HepG2 (cell line): ENCODE measurements at regions not wholly inside any gene's neighbourhood (a gene's known extent, or its start where the extent isn't known, plus 50 kb on each side); places are given as distances from the start of the nearest gene placed in this dataset.

Experiments used
- ATAC-seq: fragments of 200-7000 bp; cut with Tn5 transposase; 3 replicates; pipeline ENCODE4 v1.9.1; 2020; ENCODE audit warnings: mild to moderate bottlenecking, moderate library complexity
- BruUV-seq: library from RNA; stranded (reverse); fragments of 400-500 nt; replicated peaks from 2 replicates; lab custom pipeline; 2021; lab: Mats Ljungman, UMichigan
- CTCF ChIA-PET: fragments of 300-600 bp; formaldehyde crosslinking; extraction: SDS; loops from one replicate; lab custom pipeline; 2021; ENCODE audit warnings: low total read pairs, inconsistent platforms, low intra/inter-chr PET ratio; lab: Yijun Ruan, JAX
- POLR2A ChIA-PET: fragments of 350-600 bp; sonication (Branson Sonifier 250); formaldehyde crosslinking; loops from one replicate; lab custom pipeline; 2020; ENCODE audit warnings: antibody characterized with exemption, inconsistent platforms; lab: Yijun Ruan, JAX
- DNase-seq: peaks from one replicate; pipeline ENCODE4 v3.0.0-alpha.2; 2015; ENCODE audit warnings: low spot score
- FAIRE-seq: peaks from 3 replicates; lab custom pipeline; 2011; peaks lifted over from hg19 to GRCh38; lab: Jason Lieb, UNC
- H2AFZ ChIP-seq: one replicate; pipeline ENCODE4 v1.6.1; 2011; ENCODE audit warnings: low read length, inconsistent platforms
- H3K27ac ChIP-seq: fragments of 300-600 bp; 3 replicates; pipeline ENCODE4 v1.8.0; 2011; ENCODE audit warnings: mixed run types, mild to moderate bottlenecking, mixed read lengths, low read length, inconsistent platforms; ENCODE audit not compliant: insufficient read depth; ENCODE audit errors: extremely low read length
- H3K27me3 ChIP-seq, 2 experiments: fragments of 200-600 bp in 1 of 2; 2 replicates in 1 of 2; 3 replicates in 1 of 2; pipeline versions ENCODE4 v1.6.0 to v1.8.0; 2011; ENCODE audit warnings: low read length in 2 of 2, mild to moderate bottlenecking in 2 of 2, moderate library complexity in 2 of 2, inconsistent platforms in 1 of 2; ENCODE audit not compliant: insufficient read depth in 2 of 2, control insufficient read depth in 1 of 2
- H3K36me3 ChIP-seq, 2 experiments: fragments of 200-600 bp in 1 of 2; replicated peaks in 1 of 2; 2 replicates in 1 of 2; 3 replicates in 1 of 2; pipeline versions ENCODE4 v1.5.1 to v1.8.0; 2011; ENCODE audit warnings: low read length in 2 of 2, inconsistent platforms in 1 of 2; ENCODE audit not compliant: insufficient read depth in 2 of 2, control insufficient read depth in 1 of 2
- H3K4me1 ChIP-seq: 2 replicates; pipeline ENCODE4 v1.5.1; 2012; ENCODE audit warnings: low read length, inconsistent platforms; ENCODE audit not compliant: insufficient read depth
- H3K4me2 ChIP-seq: 2 replicates; pipeline ENCODE4 v1.6.0; 2011; ENCODE audit warnings: low read depth, low read length, inconsistent platforms
- H3K4me3 ChIP-seq, 3 experiments: fragments of 200-600 bp in 1 of 3; sonication (generic), shearing (Covaris generic) in 1 of 3; replicated peaks in 1 of 3; 2 replicates each; pipeline ENCODE4 v1.5.1; 2011 to 2016; ENCODE audit warnings: low read length in 3 of 3, inconsistent platforms in 2 of 3, low read depth in 2 of 3, mild to moderate bottlenecking in 2 of 3, control low read depth in 1 of 3, mixed read lengths in 1 of 3; ENCODE audit not compliant: insufficient read depth in 1 of 3
- H3K79me2 ChIP-seq: one replicate; pipeline ENCODE4 v1.6.1; 2011; ENCODE audit warnings: low read length, inconsistent platforms; ENCODE audit not compliant: insufficient read depth
- H3K9ac ChIP-seq: 2 replicates; pipeline ENCODE4 v1.6.0; 2011; ENCODE audit warnings: mild to moderate bottlenecking, low read depth, low read length, inconsistent platforms; ENCODE audit not compliant: insufficient read depth
- H3K9me3 ChIP-seq: 2 replicates; pipeline ENCODE4 v1.5.1; 2012; ENCODE audit warnings: mild to moderate bottlenecking, low read length
- H4K20me1 ChIP-seq: 2 replicates; pipeline ENCODE4 v1.6.0; 2011; ENCODE audit warnings: inconsistent platforms, mild to moderate bottlenecking, low read length, moderate library complexity; ENCODE audit not compliant: insufficient read depth
- EZH2 ChIP-seq: conservative IDR thresholded peaks from 2 replicates; pipeline ENCODE4 v1.6.1; 2012; ENCODE audit warnings: mild to moderate bottlenecking, low read depth, low read length, moderate library complexity
- HOXA7 ChIP-seq: sonication (generic); formaldehyde crosslinking; IDR thresholded peaks from 2 replicates; pipeline ENCODE4 v1.8.1; 2022; ENCODE audit warnings: mild to moderate bottlenecking, missing genetic modification reagents, moderate library complexity
- PRMT3 ChIP-seq: sonication (generic); formaldehyde crosslinking; IDR thresholded peaks from 2 replicates; pipeline ENCODE4 v1.8.1; 2022; ENCODE audit warnings: low read depth, mild to moderate bottlenecking, moderate library complexity, missing genetic modification reagents, borderline replicate concordance
- ZNF235 ChIP-seq: sonication (generic); formaldehyde crosslinking; IDR thresholded peaks from 2 replicates; pipeline ENCODE4 v1.8.1; 2023; ENCODE audit warnings: mild to moderate bottlenecking, missing genetic modification reagents, borderline replicate concordance
- ZNF326 ChIP-seq: sonication (generic); formaldehyde crosslinking; IDR thresholded peaks from 2 replicates; pipeline ENCODE4 v1.4.0; 2020; ENCODE audit warnings: missing genetic modification reagents, borderline replicate concordance
- ZNF383 ChIP-seq: sonication (generic); formaldehyde crosslinking; IDR thresholded peaks from 2 replicates; pipeline ENCODE4 v1.4.0; 2020; ENCODE audit warnings: missing genetic modification reagents, mild to moderate bottlenecking, borderline replicate concordance
- in situ Hi-C: cut with HindIII; loops from 2 replicates; pipeline ENCODE4 v1.10.0; 2017; ENCODE audit warnings: low pct_unique_long_range_greater_than_20kb; ENCODE audit not compliant: extremely low pct_ligation_motif_present
- intact Hi-C: fragments of 100-400 bp; cut with micrococcal nuclease; formaldehyde crosslinking; loops from one replicate; pipeline ENCODE4 v1.10.0; 2022; ENCODE audit not compliant: unreplicated experiment
- TF ChIP-seq, protein P1 (sequence below): sonication (generic); formaldehyde crosslinking; IDR thresholded peaks from 2 replicates; pipeline ENCODE4 v1.9.0; 2021; ENCODE audit warnings: missing genetic modification reagents, borderline replicate concordance
- TF ChIP-seq, protein P2 (sequence below): sonication (generic); formaldehyde crosslinking; IDR thresholded peaks from 2 replicates; pipeline ENCODE4 v1.9.0; 2021; ENCODE audit warnings: missing genetic modification reagents, borderline replicate concordance
- TF ChIP-seq, protein P3 (sequence below): sonication (generic); formaldehyde crosslinking; IDR thresholded peaks from 2 replicates; pipeline ENCODE4 v1.4.0; 2020; ENCODE audit warnings: missing genetic modification reagents, borderline replicate concordance
- TF ChIP-seq, protein P4 (sequence below): sonication (generic); formaldehyde crosslinking; IDR thresholded peaks from 2 replicates; pipeline ENCODE4 v1.8.0; 2022; ENCODE audit warnings: missing genetic modification reagents, mild to moderate bottlenecking, borderline replicate concordance
- TF ChIP-seq, protein P5 (sequence below): sonication (generic); formaldehyde crosslinking; IDR thresholded peaks from 2 replicates; pipeline ENCODE4 v1.8.1; 2023; ENCODE audit warnings: mild to moderate bottlenecking, missing genetic modification reagents, borderline replicate concordance

GRCh38 chr21:16865632-16866031, 647.2 kb upstream of the CXADR start:
- TF ChIP-seq PRMT3 (CRISPR knock-in tag) (no peak), HOXA7 (CRISPR knock-in tag) (no peak), EZH2 (no peak), ZNF383 (no peak), ZNF235 (no peak), ZNF326 (no peak)
- TF ChIP-seq, protein P1, sequence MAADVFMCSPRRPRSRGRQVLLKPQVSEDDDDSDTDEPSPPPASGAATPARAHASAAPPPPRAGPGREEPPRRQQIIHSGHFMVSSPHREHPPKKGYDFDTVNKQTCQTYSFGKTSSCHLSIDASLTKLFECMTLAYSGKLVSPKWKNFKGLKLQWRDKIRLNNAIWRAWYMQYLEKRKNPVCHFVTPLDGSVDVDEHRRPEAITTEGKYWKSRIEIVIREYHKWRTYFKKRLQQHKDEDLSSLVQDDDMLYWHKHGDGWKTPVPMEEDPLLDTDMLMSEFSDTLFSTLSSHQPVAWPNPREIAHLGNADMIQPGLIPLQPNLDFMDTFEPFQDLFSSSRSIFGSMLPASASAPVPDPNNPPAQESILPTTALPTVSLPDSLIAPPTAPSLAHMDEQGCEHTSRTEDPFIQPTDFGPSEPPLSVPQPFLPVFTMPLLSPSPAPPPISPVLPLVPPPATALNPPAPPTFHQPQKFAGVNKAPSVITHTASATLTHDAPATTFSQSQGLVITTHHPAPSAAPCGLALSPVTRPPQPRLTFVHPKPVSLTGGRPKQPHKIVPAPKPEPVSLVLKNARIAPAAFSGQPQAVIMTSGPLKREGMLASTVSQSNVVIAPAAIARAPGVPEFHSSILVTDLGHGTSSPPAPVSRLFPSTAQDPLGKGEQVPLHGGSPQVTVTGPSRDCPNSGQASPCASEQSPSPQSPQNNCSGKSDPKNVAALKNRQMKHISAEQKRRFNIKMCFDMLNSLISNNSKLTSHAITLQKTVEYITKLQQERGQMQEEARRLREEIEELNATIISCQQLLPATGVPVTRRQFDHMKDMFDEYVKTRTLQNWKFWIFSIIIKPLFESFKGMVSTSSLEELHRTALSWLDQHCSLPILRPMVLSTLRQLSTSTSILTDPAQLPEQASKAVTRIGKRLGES, result no peak
- TF ChIP-seq, protein P2, sequence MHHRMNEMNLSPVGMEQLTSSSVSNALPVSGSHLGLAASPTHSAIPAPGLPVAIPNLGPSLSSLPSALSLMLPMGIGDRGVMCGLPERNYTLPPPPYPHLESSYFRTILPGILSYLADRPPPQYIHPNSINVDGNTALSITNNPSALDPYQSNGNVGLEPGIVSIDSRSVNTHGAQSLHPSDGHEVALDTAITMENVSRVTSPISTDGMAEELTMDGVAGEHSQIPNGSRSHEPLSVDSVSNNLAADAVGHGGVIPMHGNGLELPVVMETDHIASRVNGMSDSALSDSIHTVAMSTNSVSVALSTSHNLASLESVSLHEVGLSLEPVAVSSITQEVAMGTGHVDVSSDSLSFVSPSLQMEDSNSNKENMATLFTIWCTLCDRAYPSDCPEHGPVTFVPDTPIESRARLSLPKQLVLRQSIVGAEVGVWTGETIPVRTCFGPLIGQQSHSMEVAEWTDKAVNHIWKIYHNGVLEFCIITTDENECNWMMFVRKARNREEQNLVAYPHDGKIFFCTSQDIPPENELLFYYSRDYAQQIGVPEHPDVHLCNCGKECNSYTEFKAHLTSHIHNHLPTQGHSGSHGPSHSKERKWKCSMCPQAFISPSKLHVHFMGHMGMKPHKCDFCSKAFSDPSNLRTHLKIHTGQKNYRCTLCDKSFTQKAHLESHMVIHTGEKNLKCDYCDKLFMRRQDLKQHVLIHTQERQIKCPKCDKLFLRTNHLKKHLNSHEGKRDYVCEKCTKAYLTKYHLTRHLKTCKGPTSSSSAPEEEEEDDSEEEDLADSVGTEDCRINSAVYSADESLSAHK, result no peak
- TF ChIP-seq, protein P3, sequence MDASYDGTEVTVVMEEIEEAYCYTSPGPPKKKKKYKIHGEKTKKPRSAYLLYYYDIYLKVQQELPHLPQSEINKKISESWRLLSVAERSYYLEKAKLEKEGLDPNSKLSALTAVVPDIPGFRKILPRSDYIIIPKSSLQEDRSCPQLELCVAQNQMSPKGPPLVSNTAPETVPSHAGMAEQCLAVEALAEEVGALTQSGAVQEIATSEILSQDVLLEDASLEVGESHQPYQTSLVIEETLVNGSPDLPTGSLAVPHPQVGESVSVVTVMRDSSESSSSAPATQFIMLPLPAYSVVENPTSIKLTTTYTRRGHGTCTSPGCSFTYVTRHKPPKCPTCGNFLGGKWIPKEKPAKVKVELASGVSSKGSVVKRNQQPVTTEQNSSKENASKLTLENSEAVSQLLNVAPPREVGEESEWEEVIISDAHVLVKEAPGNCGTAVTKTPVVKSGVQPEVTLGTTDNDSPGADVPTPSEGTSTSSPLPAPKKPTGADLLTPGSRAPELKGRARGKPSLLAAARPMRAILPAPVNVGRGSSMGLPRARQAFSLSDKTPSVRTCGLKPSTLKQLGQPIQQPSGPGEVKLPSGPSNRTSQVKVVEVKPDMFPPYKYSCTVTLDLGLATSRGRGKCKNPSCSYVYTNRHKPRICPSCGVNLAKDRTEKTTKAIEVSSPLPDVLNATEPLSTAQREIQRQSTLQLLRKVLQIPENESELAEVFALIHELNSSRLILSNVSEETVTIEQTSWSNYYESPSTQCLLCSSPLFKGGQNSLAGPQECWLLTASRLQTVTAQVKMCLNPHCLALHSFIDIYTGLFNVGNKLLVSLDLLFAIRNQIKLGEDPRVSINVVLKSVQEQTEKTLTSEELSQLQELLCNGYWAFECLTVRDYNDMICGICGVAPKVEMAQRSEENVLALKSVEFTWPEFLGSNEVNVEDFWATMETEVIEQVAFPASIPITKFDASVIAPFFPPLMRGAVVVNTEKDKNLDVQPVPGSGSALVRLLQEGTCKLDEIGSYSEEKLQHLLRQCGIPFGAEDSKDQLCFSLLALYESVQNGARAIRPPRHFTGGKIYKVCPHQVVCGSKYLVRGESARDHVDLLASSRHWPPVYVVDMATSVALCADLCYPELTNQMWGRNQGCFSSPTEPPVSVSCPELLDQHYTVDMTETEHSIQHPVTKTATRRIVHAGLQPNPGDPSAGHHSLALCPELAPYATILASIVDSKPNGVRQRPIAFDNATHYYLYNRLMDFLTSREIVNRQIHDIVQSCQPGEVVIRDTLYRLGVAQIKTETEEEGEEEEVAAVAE (CRISPR knock-in tag), result no peak
- TF ChIP-seq, protein P4, sequence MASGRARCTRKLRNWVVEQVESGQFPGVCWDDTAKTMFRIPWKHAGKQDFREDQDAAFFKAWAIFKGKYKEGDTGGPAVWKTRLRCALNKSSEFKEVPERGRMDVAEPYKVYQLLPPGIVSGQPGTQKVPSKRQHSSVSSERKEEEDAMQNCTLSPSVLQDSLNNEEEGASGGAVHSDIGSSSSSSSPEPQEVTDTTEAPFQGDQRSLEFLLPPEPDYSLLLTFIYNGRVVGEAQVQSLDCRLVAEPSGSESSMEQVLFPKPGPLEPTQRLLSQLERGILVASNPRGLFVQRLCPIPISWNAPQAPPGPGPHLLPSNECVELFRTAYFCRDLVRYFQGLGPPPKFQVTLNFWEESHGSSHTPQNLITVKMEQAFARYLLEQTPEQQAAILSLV (CRISPR knock-in tag), result no peak
- TF ChIP-seq, protein P5, sequence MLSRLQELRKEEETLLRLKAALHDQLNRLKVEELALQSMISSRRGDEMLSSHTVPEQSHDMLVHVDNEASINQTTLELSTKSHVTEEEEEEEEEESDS (CRISPR knock-in tag), result no peak
- ChIA-PET CTCF (no interaction called here), POLR2A (no interaction called here)
- Histone ChIP-seq H2AFZ (no peak overlapping the region), H3K4me3 (no peak overlapping the region), H3K4me1 (no peaks in the 10 kb centered on the region), H3K27me3 (no peaks in the 10 kb centered on the region), H3K9ac (no peak overlapping the region), H3K79me2 (no peaks in the 10 kb centered on the region), H3K27ac (no peak overlapping the region), H3K9me3 (no peaks in the 10 kb centered on the region), H3K4me2 (no peak overlapping the region), H4K20me1 (no peaks in the 10 kb centered on the region), H3K36me3 (no peaks in the 10 kb centered on the region)
- FAIRE-seq, result no peak
- DNase-seq, result no peak
- in situ Hi-C loops (no loop called here), intact Hi-C loops (no loop called here)
- ATAC-seq, result no peak
- BruUV-seq, result no TSS peak
